ENCODE measurements at regions not wholly inside any gene's neighbourhood (a gene's known extent, or its start where the extent isn't known, plus 50 kb on each side); places are given as distances from the start of the nearest gene placed in this dataset.
"Not testable (repeated sequence)": the region's sequence is repeated elsewhere in the genome, so short reads cannot be mapped to it uniquely, and the experiment has no call there.

- TF ChIP-seq ZNF462 (CRISPR knock-in tag; IDR thresholded peaks at IDR 0.05) (no peak), CREB1 (CRISPR knock-in tag; IDR thresholded peaks at IDR 0.05; ENCODE audit: low read depth) (no peak), POLR2AphosphoS5 (IDR thresholded peaks at IDR 0.05; ENCODE audit: low read depth) (no peak)
Measured at GRCh38 chr4:83947125-83947829, 411.4 kb downstream of the GPAT3 start (continued).

GRCh38 chr4:83943691-83944090 lies 407.8 kb downstream of the GPAT3 start:
- H3K79me2 ChIP-seq (replicated peaks; ENCODE audit: insufficient read depth); H2AFZ ChIP-seq; H3K4me1 ChIP-seq (ENCODE audit: insufficient read depth); H3K27me3 Mint-ChIP-seq (ENCODE audit: insufficient read depth, low read depth, poor library complexity); ATAC-seq; H3K4me3 Mint-ChIP-seq; H3K27ac ChIP-seq (ENCODE audit: low read depth); H3K27me3 ChIP-seq (ENCODE audit: insufficient read depth); H3K27ac Mint-ChIP-seq; H3K36me3 ChIP-seq (ENCODE audit: insufficient read depth); H3K4me3 ChIP-seq; H4K20me1 ChIP-seq (replicated peaks; ENCODE audit: insufficient read depth); H3K9me2 ChIP-seq (ENCODE audit: insufficient read depth); H3F3A ChIP-seq (replicated peaks; ENCODE audit: low read depth); H3K4me2 ChIP-seq; DNase-seq (ENCODE audit: low spot score); H3K36me3 Mint-ChIP-seq (ENCODE audit: low read depth): not testable (repeated sequence)
- Mint-ChIP-seq H3K4me1 (peaks cover 10% of the 10 kb centered on the region; the same call in 2 of the 3 replicates), H3K9me3 (peaks cover 20% of the 10 kb centered on the region; the same call in 2 of the 3 replicates)

Measured in GM23338 (cell line).